Ishikawa (cell line): ENCODE measurements at regions not wholly inside any gene's neighbourhood (a gene's known extent, or its start where the extent isn't known, plus 50 kb on each side); places are given as distances from the start of the nearest gene placed in this dataset.

Experiments
- CREB1 ChIP-seq: IDR thresholded peaks from 2 replicates; pipeline ENCODE4 v1.6.1; 2012; ENCODE audit warnings: low read depth
- EGR1 ChIP-seq: IDR thresholded peaks from 2 replicates; pipeline ENCODE4 v1.6.1; 2012
- EP300 ChIP-seq: IDR thresholded peaks from 2 replicates; pipeline ENCODE4 v1.6.1; 2012; ENCODE audit warnings: borderline replicate concordance
- MAX ChIP-seq: IDR thresholded peaks from 2 replicates; pipeline ENCODE4 v1.6.1; 2012
- REST ChIP-seq: IDR thresholded peaks from 2 replicates; pipeline ENCODE4 v1.6.1; 2012; ENCODE audit warnings: low read depth, mild to moderate bottlenecking
- TEAD4 ChIP-seq: IDR thresholded peaks from 2 replicates; pipeline ENCODE4 v1.6.1; 2012

GRCh38 chr7:142362349-142362748 lies 104.5 kb upstream of the PRSS58 start:
- TF ChIP-seq EP300 (no peak), MAX (no peak), TEAD4 (no peak), EGR1 (no peak), CREB1 (no peak), REST (no peak)
